ENCODE measurements at regions not wholly inside any gene's neighbourhood (a gene's known extent, or its start where the extent isn't known, plus 50 kb on each side); places are given as distances from the start of the nearest gene placed in this dataset.

- no peak for TF ChIP-seq EZH2 (IDR thresholded peaks at IDR 0.05; ENCODE audit: insufficient read depth, poor library complexity, severe bottlenecking)
- TF ChIP-seq EZH2phosphoT487 (IDR thresholded peaks at IDR 0.05; ENCODE audit: insufficient read depth, low read depth), result no peak
- Histone ChIP-seq H3K27ac (no peak overlapping the region), H3K4me3 (no peak overlapping the region), H3K9me2 (ENCODE audit: insufficient read depth) (no peaks in the 10 kb centered on the region), H3K27me3 (replicated peaks; ENCODE audit: insufficient read depth) (0 out of 2 replicates have a peak, but pooled peaks cover 4% of the 10 kb centered on the region), H3K9me3 (ENCODE audit: low read depth) (no peaks in the 10 kb centered on the region), H3F3A (ENCODE audit: insufficient read depth) (no peaks in the 10 kb centered on the region), H3K4me1 (ENCODE audit: insufficient read depth) (0 out of 2 replicates have a peak, but pooled peaks cover 5% of the 10 kb centered on the region), H3K9ac (no peak overlapping the region), H3K79me2 (ENCODE audit: insufficient read depth) (no peaks in the 10 kb centered on the region), H3K4me2 (ENCODE audit: unreplicated experiment) (no peak overlapping the region), H3K36me3 (ENCODE audit: low read depth) (no peaks in the 10 kb centered on the region), H4K20me1 (ENCODE audit: insufficient read depth) (no peaks in the 10 kb centered on the region), H2AFZ (no peak overlapping the region)
- in situ Hi-C loops (cut with MboI), result no loop called here
- DNase-seq, result no peak
- WGBS, 2 experiments (ENCODE audit: low coverage in 1 of 2, low lambda C conversion rate in 2 of 2, missing lambda C conversion rate in 2 of 2), result 91 to 100% methylated on average over 1 of the region's 1 CpG
These were observed 92.1 kb upstream of the ID2 start for GRCh38 chr2:8589721-8590120.

- 99% methylated on average over 6 of the region's 6 CpGs for WGBS, 2 experiments (ENCODE audit: low coverage in 1 of 2, low lambda C conversion rate in 2 of 2, missing lambda C conversion rate in 2 of 2)
- TF ChIP-seq EZH2 (IDR thresholded peaks at IDR 0.05; ENCODE audit: insufficient read depth, poor library complexity, severe bottlenecking), result no peak
- TF ChIP-seq EZH2phosphoT487 (IDR thresholded peaks at IDR 0.05; ENCODE audit: insufficient read depth, low read depth), result no peak
- Histone ChIP-seq H3K4me1 (ENCODE audit: insufficient read depth) (0 out of 2 replicates have a peak, but pooled peaks cover 5% of the 10 kb centered on the region), H3K4me3 (no peak overlapping the region), H2AFZ (no peak overlapping the region), H3K27ac (no peak overlapping the region), H3K9ac (no peak overlapping the region), H3F3A (ENCODE audit: insufficient read depth) (no peaks in the 10 kb centered on the region), H3K27me3 (replicated peaks; ENCODE audit: insufficient read depth) (0 out of 2 replicates have a peak, but pooled peaks cover 4% of the 10 kb centered on the region), H4K20me1 (ENCODE audit: insufficient read depth) (no peaks in the 10 kb centered on the region), H3K79me2 (ENCODE audit: insufficient read depth) (no peaks in the 10 kb centered on the region), H3K9me3 (ENCODE audit: low read depth) (no peaks in the 10 kb centered on the region), H3K9me2 (ENCODE audit: insufficient read depth) (no peaks in the 10 kb centered on the region), H3K4me2 (ENCODE audit: unreplicated experiment) (no peak overlapping the region), H3K36me3 (ENCODE audit: low read depth) (no peaks in the 10 kb centered on the region)
- no peak for DNase-seq
- in situ Hi-C loops (cut with MboI), result no loop called here
These were observed 90.9 kb upstream of the ID2 start for GRCh38 chr2:8590938-8591337.

- no peak overlapping the region for H3K4me2 ChIP-seq (ENCODE audit: unreplicated experiment)
- H3F3A ChIP-seq (ENCODE audit: insufficient read depth), result no peaks in the 10 kb centered on the region
- 80% methylated on average over 7 of the region's 7 CpGs for WGBS, 2 experiments (ENCODE audit: low coverage in 1 of 2, low lambda C conversion rate in 2 of 2, missing lambda C conversion rate in 2 of 2)
- no peaks in the 10 kb centered on the region for H3K9me3 ChIP-seq (ENCODE audit: low read depth)
- H3K9ac ChIP-seq, result no peak overlapping the region
- no peaks in the 10 kb centered on the region for H3K27me3 ChIP-seq (replicated peaks; ENCODE audit: insufficient read depth)
- no peak for DNase-seq
- no peak overlapping the region for H3K4me3 ChIP-seq
- TF ChIP-seq EZH2 (IDR thresholded peaks at IDR 0.05; ENCODE audit: insufficient read depth, poor library complexity, severe bottlenecking), result no peak
- TF ChIP-seq EZH2phosphoT487 (IDR thresholded peaks at IDR 0.05; ENCODE audit: insufficient read depth, low read depth), result no peak
- no peaks in the 10 kb centered on the region for H4K20me1 ChIP-seq (ENCODE audit: insufficient read depth)
- in situ Hi-C loops (cut with MboI), result no loop called here
- peaks cover 6% of the 10 kb centered on the region; the same call in 1 of the 2 replicates for H3K4me1 ChIP-seq (ENCODE audit: insufficient read depth)
- H3K79me2 ChIP-seq (ENCODE audit: insufficient read depth), result no peaks in the 10 kb centered on the region
- no peaks in the 10 kb centered on the region for H3K9me2 ChIP-seq (ENCODE audit: insufficient read depth)
- H3K27ac ChIP-seq, result no peak overlapping the region
- H3K36me3 ChIP-seq (ENCODE audit: low read depth), result no peaks in the 10 kb centered on the region
- H2AFZ ChIP-seq, result no peak overlapping the region
These were observed 89.1 kb upstream of the ID2 start for GRCh38 chr2:8592736-8593135.

GRCh38 chr2:8593243-8593642 is 88.6 kb upstream of the ID2 start:
- Histone ChIP-seq H3K4me3 (no peak overlapping the region), H3K9me3 (ENCODE audit: low read depth) (no peaks in the 10 kb centered on the region), H4K20me1 (ENCODE audit: insufficient read depth) (no peaks in the 10 kb centered on the region), H3K9ac (no peak overlapping the region), H3F3A (ENCODE audit: insufficient read depth) (no peaks in the 10 kb centered on the region), H3K4me1 (ENCODE audit: insufficient read depth) (peaks cover 10% of the 10 kb centered on the region), H3K36me3 (ENCODE audit: low read depth) (no peaks in the 10 kb centered on the region), H3K79me2 (ENCODE audit: insufficient read depth) (no peaks in the 10 kb centered on the region), H3K27ac (no peak overlapping the region), H3K9me2 (ENCODE audit: insufficient read depth) (no peaks in the 10 kb centered on the region), H3K4me2 (ENCODE audit: unreplicated experiment) (no peak overlapping the region), H3K27me3 (replicated peaks; ENCODE audit: insufficient read depth) (no peaks in the 10 kb centered on the region), H2AFZ (no peak overlapping the region)
- in situ Hi-C loops (cut with MboI), result no loop called here
- TF ChIP-seq EZH2 (IDR thresholded peaks at IDR 0.05; ENCODE audit: insufficient read depth, poor library complexity, severe bottlenecking) (no peak), EZH2phosphoT487 (IDR thresholded peaks at IDR 0.05; ENCODE audit: insufficient read depth, low read depth) (no peak)
- no peak for DNase-seq
- WGBS, 2 experiments (ENCODE audit: low coverage in 1 of 2, low lambda C conversion rate in 2 of 2, missing lambda C conversion rate in 2 of 2), result 91 to 94% methylated on average over 4 of the region's 4 CpGs

Data from GM23248 (cell line).